GM23338 (cell line): ENCODE measurements at regions not wholly inside any gene's neighbourhood (a gene's known extent, or its start where the extent isn't known, plus 50 kb on each side); places are given as distances from the start of the nearest gene placed in this dataset.

ENCODE experiments used
- ATAC-seq: fragments of 200-7000 bp; cut with Tn5 transposase; 3 replicates; pipeline ENCODE4 v1.9.1; 2020
- DNase-seq: peaks from one replicate; pipeline ENCODE4 v3.0.0-alpha.2; 2015; ENCODE audit warnings: low spot score
- H2AFZ ChIP-seq: fragments of 200-600 bp; sonication (generic); 2 replicates; pipeline ENCODE4 v1.8.0; 2016; ENCODE audit warnings: antibody characterized with exemption, mild to moderate bottlenecking, moderate library complexity
- H3F3A ChIP-seq: fragments of 200-600 bp; sonication (generic); replicated peaks from 2 replicates; pipeline ENCODE4 v1.8.0; 2017; ENCODE audit warnings: antibody characterized with exemption, mixed run types, low read depth
- H3K27ac ChIP-seq: fragments of 200-600 bp; sonication (generic); 2 replicates; pipeline ENCODE4 v1.6.1; 2016; ENCODE audit warnings: low read depth
- H3K27me3 ChIP-seq: fragments of 200-600 bp; sonication (generic); 2 replicates; pipeline ENCODE4 v1.8.0; 2016; ENCODE audit warnings: mild to moderate bottlenecking, mixed run types, moderate library complexity; ENCODE audit not compliant: insufficient read depth
- H3K36me3 ChIP-seq: fragments of 200-600 bp; sonication (generic); 2 replicates; pipeline ENCODE4 v1.8.0; 2016; ENCODE audit warnings: mild to moderate bottlenecking; ENCODE audit not compliant: insufficient read depth
- H3K4me1 ChIP-seq: fragments of 200-600 bp; sonication (generic); 2 replicates; pipeline ENCODE4 v1.8.0; 2016; ENCODE audit warnings: mild to moderate bottlenecking, moderate library complexity; ENCODE audit not compliant: insufficient read depth
- H3K4me2 ChIP-seq: fragments of 200-600 bp; sonication (generic); 2 replicates; pipeline ENCODE4 v1.7.1; 2017; ENCODE audit warnings: mixed run types
- H3K4me3 ChIP-seq: fragments of 200-600 bp; sonication (generic); 2 replicates; pipeline ENCODE4 v1.6.1; 2016; ENCODE audit warnings: mixed run types
- H3K79me2 ChIP-seq: fragments of 200-600 bp; sonication (generic); replicated peaks from 2 replicates; pipeline ENCODE4 v1.8.0; 2017; ENCODE audit warnings: mild to moderate bottlenecking; ENCODE audit not compliant: insufficient read depth
- H3K9me2 ChIP-seq: fragments of 200-600 bp; sonication (generic); 2 replicates; pipeline ENCODE4 v1.8.0; 2017; ENCODE audit not compliant: insufficient read depth
- H4K20me1 ChIP-seq: fragments of 200-600 bp; sonication (generic); replicated peaks from 2 replicates; pipeline ENCODE4 v1.8.0; 2017; ENCODE audit warnings: mild to moderate bottlenecking; ENCODE audit not compliant: insufficient read depth
- H3K27ac Mint-ChIP-seq: 2 replicates; pipeline ENCODE4 v1.8.0; 2020; ENCODE audit warnings: inconsistent platforms, mild to moderate bottlenecking, moderate library complexity, mixed read lengths
- H3K27me3 Mint-ChIP-seq: 3 replicates; pipeline ENCODE4 v1.8.0; 2022; ENCODE audit warnings: low read depth, mild to moderate bottlenecking, moderate library complexity, mixed read lengths, inconsistent platforms; ENCODE audit not compliant: insufficient read depth, poor library complexity
- H3K36me3 Mint-ChIP-seq: 3 replicates; pipeline ENCODE4 v1.8.0; 2021; ENCODE audit warnings: low read depth, mild to moderate bottlenecking, inconsistent platforms, moderate library complexity, mixed read lengths
- H3K4me1 Mint-ChIP-seq: 3 replicates; pipeline ENCODE4 v1.8.0; 2020; ENCODE audit warnings: mild to moderate bottlenecking, inconsistent platforms, mixed read lengths
- H3K4me3 Mint-ChIP-seq: 3 replicates; pipeline ENCODE4 v1.8.0; 2021; ENCODE audit warnings: moderate library complexity, mild to moderate bottlenecking, inconsistent platforms, mixed read lengths
- H3K9me3 Mint-ChIP-seq: 3 replicates; pipeline ENCODE4 v1.8.0; 2020; ENCODE audit warnings: moderate library complexity, mild to moderate bottlenecking, inconsistent platforms, mixed read lengths
- CTCF ChIP-seq, 2 experiments: fragments of 200-600 bp in 1 of 2; sonication (generic) in 1 of 2; conservative IDR thresholded peaks; 2 replicates each; pipeline versions ENCODE4 v1.5.1 to v1.6.1; 2016 to 2017; ENCODE audit warnings: antibody characterized with exemption in 2 of 2, low read depth in 2 of 2, mild to moderate bottlenecking in 2 of 2, moderate library complexity in 1 of 2
- ETS1 ChIP-seq: IDR thresholded peaks from 2 replicates; pipeline ENCODE4 v1.6.1; 2016; ENCODE audit warnings: antibody characterized with exemption
- EZH2 ChIP-seq: fragments of 200-600 bp; sonication (generic); IDR thresholded peaks from one replicate; pipeline ENCODE4 v1.8.0; 2017; ENCODE audit warnings: antibody characterized with exemption, mild to moderate bottlenecking, low read depth; ENCODE audit not compliant: unreplicated experiment
- EZH2phosphoT487 ChIP-seq: fragments of 200-600 bp; sonication (generic); IDR thresholded peaks from one replicate; pipeline ENCODE4 v1.8.1; 2018; ENCODE audit warnings: antibody characterized with exemption; ENCODE audit not compliant: unreplicated experiment
- JUNB ChIP-seq: IDR thresholded peaks from one replicate; pipeline ENCODE4 v1.6.1; 2016; ENCODE audit warnings: antibody characterized with exemption; ENCODE audit not compliant: unreplicated experiment
- NANOG ChIP-seq: IDR thresholded peaks from 2 replicates; pipeline ENCODE4 v1.6.1; 2016; ENCODE audit warnings: antibody characterized with exemption, borderline replicate concordance
- POLR2AphosphoS5 ChIP-seq: IDR thresholded peaks from 2 replicates; pipeline ENCODE4 v1.6.1; 2016; ENCODE audit warnings: antibody characterized with exemption, low read depth
- REST ChIP-seq: IDR thresholded peaks from one replicate; pipeline ENCODE4 v1.6.1; 2018; ENCODE audit warnings: antibody characterized with exemption; ENCODE audit not compliant: unreplicated experiment
- ZNF114 ChIP-seq: fragments of 250-450 bp; sonication (Bioruptor Pico); IDR thresholded peaks from 2 replicates; pipeline ENCODE4 v1.5.0; 2020; ENCODE audit warnings: mild to moderate bottlenecking, moderate library complexity
- ZNF331 ChIP-seq: fragments of 250-450 bp; sonication (Bioruptor Pico); IDR thresholded peaks from 2 replicates; pipeline ENCODE4 v1.5.0; 2020; ENCODE audit warnings: low read depth, mild to moderate bottlenecking, moderate library complexity

GRCh38 chr18:2028986-2029385 lies 542.3 kb downstream of the METTL4 start:
- no peaks in the 10 kb centered on the region for H3K36me3 Mint-ChIP-seq
- Histone ChIP-seq H3K4me2 (no peak overlapping the region), H3K4me3 (no peak overlapping the region), H3K27ac (no peak overlapping the region), H3K79me2 (no peaks in the 10 kb centered on the region), H3K27me3 (no peaks in the 10 kb centered on the region), H2AFZ (no peak overlapping the region), H3F3A (no peaks in the 10 kb centered on the region), H3K9me2 (peaks cover 11% of the 10 kb centered on the region; the same call in 1 of the 2 replicates), H3K36me3 (no peaks in the 10 kb centered on the region), H4K20me1 (no peaks in the 10 kb centered on the region), H3K4me1 (0 out of 2 replicates have a peak, but pooled peaks cover 4% of the 10 kb centered on the region)
- H3K27ac Mint-ChIP-seq: no peak overlapping the region
- no peak for ATAC-seq
- H3K9me3 Mint-ChIP-seq: no peaks in the 10 kb centered on the region
- DNase-seq: peak; percentile 6
- no peaks in the 10 kb centered on the region for H3K27me3 Mint-ChIP-seq
- H3K4me3 Mint-ChIP-seq: no peak overlapping the region
- TF ChIP-seq JUNB: no peak
- TF ChIP-seq ZNF114 (CRISPR knock-in tag): no peak
- no peak for TF ChIP-seq ZNF331
- no peak for TF ChIP-seq CTCF (conservative IDR thresholded peaks at IDR 0.05; ENCODE audit: low read depth in 2 of 2)
- TF ChIP-seq POLR2AphosphoS5: no peak
- no peak for TF ChIP-seq REST
- TF ChIP-seq EZH2phosphoT487: no peak
- peaks cover 7% of the 10 kb centered on the region; the same call in 2 of the 3 replicates for H3K4me1 Mint-ChIP-seq

DNA sequence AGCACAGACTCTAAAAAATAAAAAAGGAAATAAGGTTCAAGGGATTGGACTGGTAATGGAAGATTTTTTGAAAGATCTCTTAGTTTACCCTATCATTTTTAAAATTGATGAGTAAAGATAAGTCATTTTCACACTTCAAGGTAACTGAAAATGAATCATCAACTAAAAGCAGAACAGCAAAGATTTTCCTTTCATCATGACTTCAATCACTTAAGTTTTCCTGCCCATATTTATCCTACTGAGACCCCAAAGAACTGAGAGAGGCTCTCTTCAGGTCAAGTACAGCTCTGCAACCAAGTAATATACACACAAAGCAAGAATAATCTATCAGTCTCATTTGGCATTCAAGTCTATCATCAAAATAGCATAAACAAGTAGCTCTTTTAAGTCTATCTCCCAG lies 540.7 kb downstream of the METTL4 start:
- no peak overlapping the region for H3K27ac Mint-ChIP-seq
- H3K27ac ChIP-seq: no peak overlapping the region
- H3K4me2 ChIP-seq: no peak overlapping the region
- no peak for TF ChIP-seq ETS1
- no peak for TF ChIP-seq EZH2
- TF ChIP-seq NANOG: no peak
- no peak for TF ChIP-seq POLR2AphosphoS5
- TF ChIP-seq ZNF331: no peak
- DNase-seq (no peak), ATAC-seq (no peak)
- peaks cover 5% of the 10 kb centered on the region; the same call in 2 of the 3 replicates for H3K4me1 Mint-ChIP-seq
- no peaks in the 10 kb centered on the region for H3F3A ChIP-seq
- H3K79me2 ChIP-seq: no peaks in the 10 kb centered on the region
- H3K4me3 ChIP-seq: no peak overlapping the region
- no peaks in the 10 kb centered on the region for H3K27me3 ChIP-seq
- H2AFZ ChIP-seq: no peak overlapping the region
- H3K4me3 Mint-ChIP-seq: no peak overlapping the region
- H3K9me2 ChIP-seq: 0 out of 2 replicates have a peak, but pooled peaks cover 4% of the 10 kb centered on the region
- no peaks in the 10 kb centered on the region for H3K27me3 Mint-ChIP-seq
- no peaks in the 10 kb centered on the region for H3K36me3 ChIP-seq
- H3K4me1 ChIP-seq: 0 out of 2 replicates have a peak, but pooled peaks cover 4% of the 10 kb centered on the region
- H4K20me1 ChIP-seq: no peaks in the 10 kb centered on the region
- no peaks in the 10 kb centered on the region for H3K36me3 Mint-ChIP-seq
- H3K9me3 Mint-ChIP-seq: no peaks in the 10 kb centered on the region
